HepG2 (cell line): ENCODE measurements at regions not wholly inside any gene's neighbourhood (a gene's known extent, or its start where the extent isn't known, plus 50 kb on each side); places are given as distances from the start of the nearest gene placed in this dataset.

ENCODE experiments used
- ATAC-seq: fragments of 200-7000 bp; cut with Tn5 transposase; 3 replicates; pipeline ENCODE4 v1.9.1; 2020; ENCODE audit warnings: mild to moderate bottlenecking, moderate library complexity
- BruUV-seq: library from RNA; stranded (reverse); fragments of 400-500 nt; replicated peaks from 2 replicates; lab custom pipeline; 2021; lab: Mats Ljungman, UMichigan
- CTCF ChIA-PET: fragments of 300-600 bp; formaldehyde crosslinking; extraction: SDS; loops from one replicate; lab custom pipeline; 2021; ENCODE audit warnings: low total read pairs, inconsistent platforms, low intra/inter-chr PET ratio; lab: Yijun Ruan, JAX
- POLR2A ChIA-PET: fragments of 350-600 bp; sonication (Branson Sonifier 250); formaldehyde crosslinking; loops from one replicate; lab custom pipeline; 2020; ENCODE audit warnings: antibody characterized with exemption, inconsistent platforms; lab: Yijun Ruan, JAX
- DNase-seq: peaks from one replicate; pipeline ENCODE4 v3.0.0-alpha.2; 2015; ENCODE audit warnings: low spot score
- FAIRE-seq: peaks from 3 replicates; lab custom pipeline; 2011; peaks lifted over from hg19 to GRCh38; lab: Jason Lieb, UNC
- H2AFZ ChIP-seq: one replicate; pipeline ENCODE4 v1.6.1; 2011; ENCODE audit warnings: low read length, inconsistent platforms
- H3K27ac ChIP-seq: fragments of 300-600 bp; 3 replicates; pipeline ENCODE4 v1.8.0; 2011; ENCODE audit warnings: mixed run types, mild to moderate bottlenecking, mixed read lengths, low read length, inconsistent platforms; ENCODE audit not compliant: insufficient read depth; ENCODE audit errors: extremely low read length
- H3K27me3 ChIP-seq, 2 experiments: fragments of 200-600 bp in 1 of 2; 2 replicates in 1 of 2; 3 replicates in 1 of 2; pipeline versions ENCODE4 v1.6.0 to v1.8.0; 2011; ENCODE audit warnings: low read length in 2 of 2, mild to moderate bottlenecking in 2 of 2, moderate library complexity in 2 of 2, inconsistent platforms in 1 of 2; ENCODE audit not compliant: insufficient read depth in 2 of 2, control insufficient read depth in 1 of 2
- H3K36me3 ChIP-seq, 2 experiments: fragments of 200-600 bp in 1 of 2; replicated peaks in 1 of 2; 2 replicates in 1 of 2; 3 replicates in 1 of 2; pipeline versions ENCODE4 v1.5.1 to v1.8.0; 2011; ENCODE audit warnings: low read length in 2 of 2, inconsistent platforms in 1 of 2; ENCODE audit not compliant: insufficient read depth in 2 of 2, control insufficient read depth in 1 of 2
- H3K4me1 ChIP-seq: 2 replicates; pipeline ENCODE4 v1.5.1; 2012; ENCODE audit warnings: low read length, inconsistent platforms; ENCODE audit not compliant: insufficient read depth
- H3K4me2 ChIP-seq: 2 replicates; pipeline ENCODE4 v1.6.0; 2011; ENCODE audit warnings: low read depth, low read length, inconsistent platforms
- H3K4me3 ChIP-seq, 3 experiments: fragments of 200-600 bp in 1 of 3; sonication (generic), shearing (Covaris generic) in 1 of 3; replicated peaks in 1 of 3; 2 replicates each; pipeline ENCODE4 v1.5.1; 2011 to 2016; ENCODE audit warnings: low read length in 3 of 3, inconsistent platforms in 2 of 3, low read depth in 2 of 3, mild to moderate bottlenecking in 2 of 3, control low read depth in 1 of 3, mixed read lengths in 1 of 3; ENCODE audit not compliant: insufficient read depth in 1 of 3
- H3K79me2 ChIP-seq: one replicate; pipeline ENCODE4 v1.6.1; 2011; ENCODE audit warnings: low read length, inconsistent platforms; ENCODE audit not compliant: insufficient read depth
- H3K9ac ChIP-seq: 2 replicates; pipeline ENCODE4 v1.6.0; 2011; ENCODE audit warnings: mild to moderate bottlenecking, low read depth, low read length, inconsistent platforms; ENCODE audit not compliant: insufficient read depth
- H3K9me3 ChIP-seq: 2 replicates; pipeline ENCODE4 v1.5.1; 2012; ENCODE audit warnings: mild to moderate bottlenecking, low read length
- H4K20me1 ChIP-seq: 2 replicates; pipeline ENCODE4 v1.6.0; 2011; ENCODE audit warnings: inconsistent platforms, mild to moderate bottlenecking, low read length, moderate library complexity; ENCODE audit not compliant: insufficient read depth
- AHR ChIP-seq: IDR thresholded peaks from 2 replicates; pipeline ENCODE4 v1.6.1; 2018; ENCODE audit warnings: missing genetic modification reagents, missing compliant biosample characterization
- BCLAF1 ChIP-seq: fragments of 450-650 bp; IDR thresholded peaks from 2 replicates; pipeline ENCODE4 v1.6.1; 2017; ENCODE audit warnings: mild to moderate bottlenecking
- CREM ChIP-seq, 2 experiments: sonication (generic) in 1 of 2; formaldehyde crosslinking in 1 of 2; IDR thresholded peaks; 2 replicates each; pipeline versions ENCODE4 v1.4.0 to v1.6.1; 2016 to 2020; ENCODE audit warnings: antibody characterized with exemption in 1 of 2, mild to moderate bottlenecking in 1 of 2, missing genetic modification reagents in 1 of 2
- ETV5 ChIP-seq: IDR thresholded peaks from 2 replicates; pipeline ENCODE4 v1.6.1; 2018; ENCODE audit warnings: missing biosample characterization, missing genetic modification reagents, inconsistent platforms, borderline replicate concordance
- HNF4A ChIP-seq: sonication (generic); formaldehyde crosslinking; IDR thresholded peaks from 2 replicates; pipeline ENCODE4 v1.4.0; 2020; ENCODE audit warnings: missing genetic modification reagents
- HNF4G ChIP-seq, 2 experiments: sonication (generic) in 1 of 2; formaldehyde crosslinking in 1 of 2; IDR thresholded peaks; 2 replicates each; pipeline versions ENCODE4 v1.4.0 to v1.6.1; 2011 to 2020; ENCODE audit warnings: borderline replicate concordance in 2 of 2, low read depth in 2 of 2, mild to moderate bottlenecking in 2 of 2, low read length in 1 of 2, missing genetic modification reagents in 1 of 2, moderate library complexity in 1 of 2
- ISX ChIP-seq: sonication (generic); formaldehyde crosslinking; conservative IDR thresholded peaks from 2 replicates; pipeline ENCODE4 v1.5.0; 2020; ENCODE audit warnings: missing genetic modification reagents
- SAFB2 ChIP-seq: sonication (generic); formaldehyde crosslinking; IDR thresholded peaks from 2 replicates; pipeline ENCODE4 v1.5.1; 2020; ENCODE audit warnings: missing genetic modification reagents, low read depth, mild to moderate bottlenecking, borderline replicate concordance
- SATB2 ChIP-seq: sonication (generic); formaldehyde crosslinking; IDR thresholded peaks from 2 replicates; pipeline ENCODE4 v1.5.0; 2020; ENCODE audit warnings: missing genetic modification reagents
- SRF ChIP-seq: IDR thresholded peaks from 2 replicates; pipeline ENCODE4 v1.6.1; 2011; ENCODE audit warnings: mild to moderate bottlenecking, low read depth, low read length, moderate library complexity
- TRAFD1 ChIP-seq: sonication (generic); formaldehyde crosslinking; IDR thresholded peaks from 2 replicates; pipeline ENCODE4 v1.5.1; 2020; ENCODE audit warnings: missing genetic modification reagents, mild to moderate bottlenecking, borderline replicate concordance
- ZFP41 ChIP-seq: sonication (generic); formaldehyde crosslinking; IDR thresholded peaks from 2 replicates; pipeline ENCODE4 v1.4.0; 2020; ENCODE audit warnings: mild to moderate bottlenecking, missing genetic modification reagents, borderline replicate concordance
- ZNF12 ChIP-seq: sonication (generic); formaldehyde crosslinking; IDR thresholded peaks from 2 replicates; pipeline ENCODE4 v1.5.0; 2020; ENCODE audit warnings: missing genetic modification reagents
- ZNF224 ChIP-seq: sonication (generic); formaldehyde crosslinking; IDR thresholded peaks from 2 replicates; pipeline ENCODE4 v1.5.0; 2020; ENCODE audit warnings: mild to moderate bottlenecking, missing genetic modification reagents
- ZNF24 ChIP-seq: fragments of 450-650 bp; IDR thresholded peaks from 2 replicates; pipeline ENCODE4 v1.6.1; 2017; ENCODE audit warnings: antibody characterized with exemption, mild to moderate bottlenecking
- WGBS: methylation state at CpG from one replicate; pipeline ENCODE4 v1.1.6; 2017; ENCODE audit warnings: low lambda C conversion rate; 5-methylcytosine and 5-hydroxymethylcytosine counted together
- in situ Hi-C: cut with HindIII; loops from 2 replicates; pipeline ENCODE4 v1.10.0; 2017; ENCODE audit warnings: low pct_unique_long_range_greater_than_20kb; ENCODE audit not compliant: extremely low pct_ligation_motif_present
- intact Hi-C: fragments of 100-400 bp; cut with micrococcal nuclease; formaldehyde crosslinking; loops from one replicate; pipeline ENCODE4 v1.10.0; 2022; ENCODE audit not compliant: unreplicated experiment
- TF ChIP-seq, protein P1 (sequence below): sonication (generic); formaldehyde crosslinking; IDR thresholded peaks from 2 replicates; pipeline ENCODE4 v1.8.0; 2022; ENCODE audit warnings: mild to moderate bottlenecking, missing genetic modification reagents, moderate library complexity

GRCh38 chr2:36052819-36053218, 302.8 kb upstream of the CRIM1 start:
- POLR2A ChIA-PET, result no interaction called here
- in situ Hi-C loops, result no loop called here

DNA sequence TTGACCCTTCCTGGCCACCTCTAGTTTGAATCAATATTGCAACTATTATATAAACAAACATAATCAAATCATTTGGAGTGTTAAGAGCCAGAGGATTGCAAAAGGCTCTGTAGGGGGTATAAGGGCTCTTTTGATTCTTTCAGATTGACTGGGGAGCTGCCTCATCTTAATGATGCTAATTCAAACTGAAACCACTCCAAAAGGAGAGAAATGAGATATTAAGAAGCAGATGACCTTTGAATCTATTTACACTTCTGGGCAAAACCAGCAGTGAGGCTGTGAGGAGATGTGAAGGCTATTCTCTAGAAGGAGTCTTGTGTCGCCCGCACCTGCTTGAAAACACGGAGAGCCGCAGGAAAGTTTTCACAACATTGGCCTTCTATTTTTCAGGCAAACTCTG, 311.2 kb upstream of the CRIM1 start:
- H3K9me3 ChIP-seq, result no peaks in the 10 kb centered on the region
- no peak overlapping the region for H3K27ac ChIP-seq
- no peaks in the 10 kb centered on the region for H3K36me3 ChIP-seq
- no peaks in the 10 kb centered on the region; a peak in 1 of 5 replicates for H3K27me3 ChIP-seq
- no peaks in the 10 kb centered on the region for H4K20me1 ChIP-seq
- ChIA-PET CTCF (no interaction called here), POLR2A (no interaction called here)
- intact Hi-C loops, result no loop called here
- DNase-seq, result no peak
- no peak overlapping the region for H2AFZ ChIP-seq
- H3K9ac ChIP-seq, result no peak overlapping the region
- no peak overlapping the region for H3K4me2 ChIP-seq
- 78% methylated on average over 4 of the region's 4 CpGs for WGBS
- H3K4me1 ChIP-seq, result no peaks in the 10 kb centered on the region
- ATAC-seq, result no peak
- H3K79me2 ChIP-seq, result no peaks in the 10 kb centered on the region
- no TSS peak for BruUV-seq
- in situ Hi-C loops, result no loop called here
- FAIRE-seq, result no peak
- H3K4me3 ChIP-seq, result no peak overlapping the region
- TF ChIP-seq, protein P1, sequence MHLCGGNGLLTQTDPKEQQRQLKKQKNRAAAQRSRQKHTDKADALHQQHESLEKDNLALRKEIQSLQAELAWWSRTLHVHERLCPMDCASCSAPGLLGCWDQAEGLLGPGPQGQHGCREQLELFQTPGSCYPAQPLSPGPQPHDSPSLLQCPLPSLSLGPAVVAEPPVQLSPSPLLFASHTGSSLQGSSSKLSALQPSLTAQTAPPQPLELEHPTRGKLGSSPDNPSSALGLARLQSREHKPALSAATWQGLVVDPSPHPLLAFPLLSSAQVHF (CRISPR knock-in tag), result no peak
- TF ChIP-seq ZNF224 (CRISPR knock-in tag) (no peak), TRAFD1 (CRISPR knock-in tag) (no peak), ISX (CRISPR knock-in tag) (no peak), ZNF24 (no peak), CREM (IDR thresholded peaks at IDR 0.05) (no peak), CREM (CRISPR knock-in tag; IDR thresholded peaks at IDR 0.05) (no peak), ZFP41 (CRISPR knock-in tag) (no peak), BCLAF1 (no peak), ZNF12 (CRISPR knock-in tag) (no peak), AHR (CRISPR knock-in tag) (no peak), SAFB2 (CRISPR knock-in tag) (no peak), ETV5 (CRISPR knock-in tag) (no peak)

More at GRCh38 chr2:36052819-36053218, 302.8 kb upstream of the CRIM1 start:
- no peak overlapping the region for H3K9ac ChIP-seq
- no peak overlapping the region for H3K4me3 ChIP-seq
- CTCF ChIA-PET, result no interaction called here
- no peak overlapping the region for H3K4me2 ChIP-seq
- BruUV-seq, result no TSS peak
- H3K36me3 ChIP-seq, result no peaks in the 10 kb centered on the region
- no peaks in the 10 kb centered on the region for H3K79me2 ChIP-seq
- WGBS, result 4% methylated on average over 1 of the region's 1 CpG
- TF ChIP-seq SRF, result no peak
- peak; percentile 60; the same call in 1 of the 2 replicates for TF ChIP-seq HNF4A (CRISPR knock-in tag)
- TF ChIP-seq SATB2, result no peak
- peak; percentile 29; the same call in 1 of the 2 replicates for TF ChIP-seq HNF4G (IDR thresholded peaks at IDR 0.05; ENCODE audit: borderline replicate concordance, low read depth, low read length)
- no peak for TF ChIP-seq HNF4G (CRISPR knock-in tag; IDR thresholded peaks at IDR 0.05; ENCODE audit: borderline replicate concordance, low read depth)
- H3K9me3 ChIP-seq, result no peaks in the 10 kb centered on the region
- FAIRE-seq (peak; percentile 21), DNase-seq (no peak), ATAC-seq (peak; percentile 71)
- no peak overlapping the region for H3K27ac ChIP-seq
- no peak overlapping the region for H2AFZ ChIP-seq
- H3K27me3 ChIP-seq, result no peaks in the 10 kb centered on the region
- intact Hi-C loops, result no loop called here
- H3K4me1 ChIP-seq, result no peaks in the 10 kb centered on the region
- no peaks in the 10 kb centered on the region for H4K20me1 ChIP-seq
